ENCODE measurements at regions not wholly inside any gene's neighbourhood (a gene's known extent, or its start where the extent isn't known, plus 50 kb on each side); places are given as distances from the start of the nearest gene placed in this dataset.
"Not testable (repeated sequence)": the region's sequence is repeated elsewhere in the genome, so short reads cannot be mapped to it uniquely, and the experiment has no call there.

- H3K4me1 ChIP-seq (ENCODE audit: control insufficient read depth in 2 of 2, insufficient read depth in 2 of 2, low read length in 2 of 2); H3K9ac ChIP-seq (ENCODE audit: low read depth in 1 of 2, low read length in 2 of 2); H3K27me3 ChIP-seq (ENCODE audit: control insufficient read depth in 2 of 2, insufficient read depth in 2 of 2, low read length in 2 of 2); H3K9me3 ChIP-seq (ENCODE audit: control insufficient read depth in 2 of 2, low read length in 2 of 2); H3K4me3 ChIP-seq (ENCODE audit: low read length in 2 of 2); H3K36me3 ChIP-seq (ENCODE audit: control insufficient read depth in 2 of 2, insufficient read depth in 2 of 2, low read length in 2 of 2); H3K27ac ChIP-seq (ENCODE audit: low read depth in 2 of 2, low read length in 2 of 2): not testable (repeated sequence)
These were observed 984.3 kb downstream of the AACS start for GRCh38 chr12:126049501-126049900.

DNA sequence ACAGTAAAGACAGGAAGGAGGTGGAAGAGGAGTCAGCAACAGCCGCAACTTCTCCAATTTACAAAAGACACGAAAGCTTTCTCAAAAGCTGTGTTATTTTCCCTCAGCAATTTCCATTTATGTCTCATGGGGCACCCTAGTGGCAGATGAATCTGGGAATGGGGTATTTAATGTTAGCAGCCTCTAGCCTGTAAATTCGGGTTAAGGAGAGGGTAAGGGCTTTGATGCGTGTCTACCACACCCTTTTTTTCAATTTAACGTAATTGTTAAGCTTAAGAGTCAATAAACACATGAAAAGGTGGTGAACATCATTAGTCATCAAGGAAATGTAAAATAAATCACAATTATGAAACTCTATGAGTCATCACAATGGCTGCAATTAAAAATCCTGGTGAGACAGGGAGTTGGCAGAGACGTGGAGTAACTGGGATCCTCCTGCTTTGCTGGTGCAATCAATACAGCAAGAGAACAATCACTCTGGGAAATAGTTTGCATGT is 986.4 kb downstream of the AACS start:
- Histone ChIP-seq H3K36me3 (ENCODE audit: control insufficient read depth in 2 of 2, insufficient read depth in 2 of 2, low read length in 2 of 2) (no peaks in the 10 kb centered on the region), H3K27me3 (ENCODE audit: control insufficient read depth in 2 of 2, insufficient read depth in 2 of 2, low read length in 2 of 2) (no peaks in the 10 kb centered on the region), H3K4me1 (ENCODE audit: control insufficient read depth in 2 of 2, insufficient read depth in 2 of 2, low read length in 2 of 2) (no peaks in the 10 kb centered on the region), H3K9ac (ENCODE audit: low read depth in 1 of 2, low read length in 2 of 2) (no peak overlapping the region), H3K9me3 (ENCODE audit: control insufficient read depth in 2 of 2, low read length in 2 of 2) (no peaks in the 10 kb centered on the region), H3K27ac (ENCODE audit: low read depth in 2 of 2, low read length in 2 of 2) (no peak overlapping the region), H3K4me3 (ENCODE audit: low read length in 2 of 2) (no peak overlapping the region)

DNA sequence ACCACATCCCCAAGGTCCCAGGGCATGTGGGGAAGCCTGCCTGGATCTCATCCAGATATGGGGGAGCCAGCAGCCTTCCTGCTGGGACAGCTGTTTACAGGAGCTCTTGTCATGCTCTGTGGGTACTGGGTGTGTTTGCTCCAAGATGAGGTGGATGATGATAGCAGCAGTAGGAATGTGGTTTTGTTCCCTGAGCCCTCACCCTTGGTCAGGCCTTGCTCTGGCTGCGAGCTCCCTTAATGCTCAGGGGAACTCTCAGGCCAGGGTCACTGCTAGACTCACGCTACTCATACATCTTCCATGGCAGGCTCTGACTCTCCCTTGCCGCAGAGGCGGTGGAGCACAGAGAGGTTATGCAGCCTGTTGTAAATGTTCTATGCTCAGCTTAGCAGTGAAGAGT is 990.3 kb downstream of the AACS start:
- Histone ChIP-seq H3K4me3 (ENCODE audit: low read length in 2 of 2) (no peak overlapping the region), H3K36me3 (ENCODE audit: control insufficient read depth in 2 of 2, insufficient read depth in 2 of 2, low read length in 2 of 2) (no peaks in the 10 kb centered on the region), H3K27ac (ENCODE audit: low read depth in 2 of 2, low read length in 2 of 2) (no peak overlapping the region), H3K9me3 (ENCODE audit: control insufficient read depth in 2 of 2, low read length in 2 of 2) (no peaks in the 10 kb centered on the region), H3K9ac (ENCODE audit: low read depth in 1 of 2, low read length in 2 of 2) (no peak overlapping the region), H3K4me1 (ENCODE audit: control insufficient read depth in 2 of 2, insufficient read depth in 2 of 2, low read length in 2 of 2) (no peaks in the 10 kb centered on the region), H3K27me3 (ENCODE audit: control insufficient read depth in 2 of 2, insufficient read depth in 2 of 2, low read length in 2 of 2) (no peaks in the 10 kb centered on the region)

- H3K9me3 ChIP-seq (ENCODE audit: control insufficient read depth in 2 of 2, low read length in 2 of 2), result no peaks in the 10 kb centered on the region
- H3K36me3 ChIP-seq (ENCODE audit: control insufficient read depth in 2 of 2, insufficient read depth in 2 of 2, low read length in 2 of 2), result no peaks in the 10 kb centered on the region
- H3K27ac ChIP-seq (ENCODE audit: low read depth in 2 of 2, low read length in 2 of 2), result no peak overlapping the region
These were observed 996.5 kb downstream of the AACS start for GRCh38 chr12:126061777-126062176.

GRCh38 chr12:126064028-126064427 is 998.8 kb downstream of the AACS start:
- no peaks in the 10 kb centered on the region for H3K36me3 ChIP-seq (ENCODE audit: control insufficient read depth in 2 of 2, insufficient read depth in 2 of 2, low read length in 2 of 2)

More at GRCh38 chr12:126061777-126062176, 996.5 kb downstream of the AACS start:
- no peaks in the 10 kb centered on the region for H3K4me1 ChIP-seq (ENCODE audit: control insufficient read depth in 2 of 2, insufficient read depth in 2 of 2, low read length in 2 of 2)
- no peaks in the 10 kb centered on the region for H3K27me3 ChIP-seq (ENCODE audit: control insufficient read depth in 2 of 2, insufficient read depth in 2 of 2, low read length in 2 of 2)
- H3K4me3 ChIP-seq (ENCODE audit: low read length in 2 of 2), result no peak overlapping the region
- no peak overlapping the region for H3K9ac ChIP-seq (ENCODE audit: low read depth in 1 of 2, low read length in 2 of 2)

GRCh38 chr12:126067626-126068329 is 1002.5 kb downstream of the AACS start:
- no peak overlapping the region for H3K9ac ChIP-seq (ENCODE audit: low read depth in 1 of 2, low read length in 2 of 2)
- H3K27me3 ChIP-seq (ENCODE audit: control insufficient read depth in 2 of 2, insufficient read depth in 2 of 2, low read length in 2 of 2), result no peaks in the 10 kb centered on the region
- peaks cover 0 to 15% of the 10 kb centered on the region in 2 donors for H3K9me3 ChIP-seq (ENCODE audit: control insufficient read depth in 2 of 2, low read length in 2 of 2)
- no peaks in the 10 kb centered on the region for H3K4me1 ChIP-seq (ENCODE audit: control insufficient read depth in 2 of 2, insufficient read depth in 2 of 2, low read length in 2 of 2)
- H3K27ac ChIP-seq (ENCODE audit: low read depth in 2 of 2, low read length in 2 of 2), result no peak overlapping the region
- no peak overlapping the region for H3K4me3 ChIP-seq (ENCODE audit: low read length in 2 of 2)
- H3K36me3 ChIP-seq (ENCODE audit: control insufficient read depth in 2 of 2, insufficient read depth in 2 of 2, low read length in 2 of 2), result no peaks in the 10 kb centered on the region

More at GRCh38 chr12:126064028-126064427, 998.8 kb downstream of the AACS start:
- no peak overlapping the region for H3K27ac ChIP-seq (ENCODE audit: low read depth in 2 of 2, low read length in 2 of 2)
- H3K9ac ChIP-seq (ENCODE audit: low read depth in 1 of 2, low read length in 2 of 2), result no peak overlapping the region
- no peaks in the 10 kb centered on the region for H3K9me3 ChIP-seq (ENCODE audit: control insufficient read depth in 2 of 2, low read length in 2 of 2)
- H3K4me3 ChIP-seq (ENCODE audit: low read length in 2 of 2), result no peak overlapping the region
- no peaks in the 10 kb centered on the region for H3K4me1 ChIP-seq (ENCODE audit: control insufficient read depth in 2 of 2, insufficient read depth in 2 of 2, low read length in 2 of 2)
- H3K27me3 ChIP-seq (ENCODE audit: control insufficient read depth in 2 of 2, insufficient read depth in 2 of 2, low read length in 2 of 2), result no peaks in the 10 kb centered on the region

DNA sequence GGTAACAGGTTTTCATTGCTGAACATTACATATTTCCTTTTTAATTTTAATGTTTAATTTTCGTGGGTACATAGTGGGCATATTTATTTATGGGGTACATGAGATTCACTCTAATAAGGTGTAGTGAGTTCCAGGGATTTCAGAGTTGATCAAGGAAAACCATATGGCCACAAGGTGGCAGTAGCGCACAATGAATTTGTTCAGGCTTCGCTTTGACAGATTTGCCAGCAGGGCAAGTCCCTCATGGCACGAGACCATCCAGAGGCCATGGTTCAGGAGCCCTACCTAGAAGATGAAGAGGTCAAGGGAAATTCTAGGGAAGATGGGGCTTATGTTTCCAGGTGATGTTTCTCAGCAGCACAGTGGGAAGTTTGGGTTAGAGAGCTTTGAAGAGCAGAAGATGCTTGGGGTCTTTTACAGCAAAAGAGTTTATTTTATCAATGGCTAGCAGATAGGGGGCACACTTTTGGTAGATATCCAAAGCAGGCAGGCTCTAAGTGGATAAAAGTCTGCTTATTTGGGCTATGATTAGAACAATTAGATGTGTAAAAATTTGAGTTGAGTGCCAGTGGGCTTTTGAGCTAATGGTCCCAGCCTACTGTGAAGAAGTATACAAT is 1004.4 kb downstream of the AACS start:
- no peaks in the 10 kb centered on the region for H3K36me3 ChIP-seq (ENCODE audit: control insufficient read depth in 2 of 2, insufficient read depth in 2 of 2, low read length in 2 of 2)
- H3K9ac ChIP-seq (ENCODE audit: low read depth in 1 of 2, low read length in 2 of 2), result no peak overlapping the region
- H3K4me3 ChIP-seq (ENCODE audit: low read length in 2 of 2), result no peak overlapping the region
- no peaks in the 10 kb centered on the region for H3K27me3 ChIP-seq (ENCODE audit: control insufficient read depth in 2 of 2, insufficient read depth in 2 of 2, low read length in 2 of 2)
- no peak overlapping the region for H3K27ac ChIP-seq (ENCODE audit: low read depth in 2 of 2, low read length in 2 of 2)
- no peaks in the 10 kb centered on the region for H3K4me1 ChIP-seq (ENCODE audit: control insufficient read depth in 2 of 2, insufficient read depth in 2 of 2, low read length in 2 of 2)
- H3K9me3 ChIP-seq (ENCODE audit: control insufficient read depth in 2 of 2, low read length in 2 of 2), result peaks cover 0 to 15% of the 10 kb centered on the region in 2 donors

DNA sequence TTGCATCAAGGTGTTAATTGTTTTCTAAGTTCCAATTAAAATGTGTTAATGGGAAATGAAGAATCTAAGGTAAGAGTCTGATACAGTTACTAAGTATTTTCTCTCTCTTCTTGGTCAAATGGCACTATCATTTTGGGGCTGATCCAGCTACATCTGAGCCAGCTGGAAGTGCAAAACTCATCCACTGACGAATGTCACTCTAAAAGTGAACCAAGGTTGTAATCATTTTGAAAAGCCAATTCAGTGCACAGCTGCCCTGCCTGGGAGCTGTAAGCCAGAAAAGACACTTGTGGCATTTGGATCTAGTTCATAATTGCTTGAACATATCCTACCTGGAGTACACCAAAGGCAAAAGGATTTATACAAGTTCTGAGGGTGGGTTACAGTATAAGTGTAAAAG is 1011.3 kb downstream of the AACS start:
- H3K27ac ChIP-seq (ENCODE audit: low read depth in 2 of 2, low read length in 2 of 2), result no peak overlapping the region
- H3K4me3 ChIP-seq (ENCODE audit: low read length in 2 of 2), result no peak overlapping the region
- H3K9ac ChIP-seq (ENCODE audit: low read depth in 1 of 2, low read length in 2 of 2), result no peak overlapping the region
- no peaks in the 10 kb centered on the region for H3K36me3 ChIP-seq (ENCODE audit: control insufficient read depth in 2 of 2, insufficient read depth in 2 of 2, low read length in 2 of 2)
- no peaks in the 10 kb centered on the region for H3K4me1 ChIP-seq (ENCODE audit: control insufficient read depth in 2 of 2, insufficient read depth in 2 of 2, low read length in 2 of 2)
- no peaks in the 10 kb centered on the region for H3K9me3 ChIP-seq (ENCODE audit: control insufficient read depth in 2 of 2, low read length in 2 of 2)
- no peaks in the 10 kb centered on the region for H3K27me3 ChIP-seq (ENCODE audit: control insufficient read depth in 2 of 2, insufficient read depth in 2 of 2, low read length in 2 of 2)

DNA sequence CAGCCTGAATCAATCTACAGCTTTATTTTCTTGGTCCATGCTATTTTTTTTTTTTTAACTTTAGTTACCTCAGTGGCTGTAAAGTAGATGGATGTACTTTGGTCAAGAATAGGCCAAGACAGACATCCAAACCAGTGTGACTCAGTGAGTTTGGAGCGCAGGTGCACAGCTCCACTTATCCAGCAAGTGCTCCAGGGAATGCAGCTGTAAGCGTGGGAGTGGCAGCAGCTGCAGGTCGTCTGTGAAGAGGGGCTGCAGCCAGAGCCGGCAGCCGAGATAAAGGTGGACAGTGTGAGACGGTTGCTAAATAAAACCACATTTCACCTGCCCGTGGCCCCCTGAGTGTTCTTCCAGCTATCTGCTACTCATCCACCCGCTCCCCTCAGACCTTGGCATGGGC is 1018.7 kb downstream of the AACS start:
- H3K9me3 ChIP-seq (ENCODE audit: control insufficient read depth in 2 of 2, low read length in 2 of 2), result no peaks in the 10 kb centered on the region
- no peaks in the 10 kb centered on the region for H3K4me1 ChIP-seq (ENCODE audit: control insufficient read depth in 2 of 2, insufficient read depth in 2 of 2, low read length in 2 of 2)
- no peak overlapping the region for H3K9ac ChIP-seq (ENCODE audit: low read depth in 1 of 2, low read length in 2 of 2)
- no peaks in the 10 kb centered on the region for H3K36me3 ChIP-seq (ENCODE audit: control insufficient read depth in 2 of 2, insufficient read depth in 2 of 2, low read length in 2 of 2)
- no peak overlapping the region for H3K27ac ChIP-seq (ENCODE audit: low read depth in 2 of 2, low read length in 2 of 2)
- H3K4me3 ChIP-seq (ENCODE audit: low read length in 2 of 2), result no peak overlapping the region
- no peaks in the 10 kb centered on the region for H3K27me3 ChIP-seq (ENCODE audit: control insufficient read depth in 2 of 2, insufficient read depth in 2 of 2, low read length in 2 of 2)

GRCh38 chr12:126084480-126084879 is 1019.2 kb downstream of the AACS start:
- no peaks in the 10 kb centered on the region for H3K36me3 ChIP-seq (ENCODE audit: control insufficient read depth in 2 of 2, insufficient read depth in 2 of 2, low read length in 2 of 2)
- no peaks in the 10 kb centered on the region for H3K9me3 ChIP-seq (ENCODE audit: control insufficient read depth in 2 of 2, low read length in 2 of 2)
- H3K27ac ChIP-seq (ENCODE audit: low read depth in 2 of 2, low read length in 2 of 2), result no peak overlapping the region
- H3K4me3 ChIP-seq (ENCODE audit: low read length in 2 of 2), result no peak overlapping the region
- no peaks in the 10 kb centered on the region for H3K4me1 ChIP-seq (ENCODE audit: control insufficient read depth in 2 of 2, insufficient read depth in 2 of 2, low read length in 2 of 2)
- H3K9ac ChIP-seq (ENCODE audit: low read depth in 1 of 2, low read length in 2 of 2), result no peak overlapping the region
- no peaks in the 10 kb centered on the region for H3K27me3 ChIP-seq (ENCODE audit: control insufficient read depth in 2 of 2, insufficient read depth in 2 of 2, low read length in 2 of 2)
